K562 (cell line): ENCODE measurements at regions not wholly inside any gene's neighbourhood (a gene's known extent, or its start where the extent isn't known, plus 50 kb on each side); places are given as distances from the start of the nearest gene placed in this dataset.

Experiments used
- MYBL2 ChIP-seq, 2 experiments: fragments of 450-650 bp in 1 of 2; sonication (generic) in 1 of 2; formaldehyde crosslinking in 1 of 2; IDR thresholded peaks; 2 replicates each; pipeline versions ENCODE4 v1.6.1 to v1.8.1; 2017 to 2022; ENCODE audit warnings: borderline replicate concordance in 1 of 2, inconsistent platforms in 1 of 2, low read depth in 1 of 2, mild to moderate bottlenecking in 1 of 2, missing genetic modification reagents in 1 of 2, moderate library complexity in 1 of 2
- POLR2A ChIP-seq: fragments of 450-650 bp; conservative IDR thresholded peaks from 2 replicates; pipeline ENCODE4 v1.6.1; 2016
- TEAD1 ChIP-seq, 2 experiments: fragments of 450-650 bp in 1 of 2; sonication (generic) in 1 of 2; formaldehyde crosslinking; IDR thresholded peaks; 2 replicates each; pipeline versions ENCODE4 v1.4.0 to v1.8.0; 2020 to 2022; ENCODE audit warnings: mild to moderate bottlenecking in 2 of 2, missing genetic modification reagents in 1 of 2
- ZKSCAN8 ChIP-seq: fragments of 200-800 bp; sonication (Bioruptor generic); IDR thresholded peaks from 2 replicates; pipeline ENCODE4 v1.6.1; 2016; ENCODE audit warnings: missing genetic modification characterization, missing compliant biosample characterization

DNA sequence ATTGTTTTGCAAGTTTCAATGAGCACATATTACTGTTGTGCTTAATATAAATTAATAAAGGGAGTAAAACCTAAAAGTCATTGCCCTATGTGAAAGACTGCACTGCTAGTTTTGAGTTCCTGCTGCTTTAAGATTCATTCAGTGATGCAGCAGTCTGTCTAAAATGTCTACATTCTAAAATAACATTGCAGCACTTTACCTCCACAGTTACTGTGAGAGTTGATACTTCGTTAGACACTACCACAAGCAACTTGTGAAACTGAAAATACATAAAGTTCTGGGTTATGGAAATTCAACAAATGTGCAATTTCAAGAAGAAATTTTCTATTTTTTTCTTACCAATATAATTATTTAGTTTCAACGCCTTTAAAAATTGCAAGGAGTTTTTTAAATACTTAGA, 1175.2 kb upstream of the DIAPH2 start:
- no peak for TF ChIP-seq POLR2A
- no peak for TF ChIP-seq MYBL2 (IDR thresholded peaks at IDR 0.05; ENCODE audit: low read depth)
- no peak for TF ChIP-seq MYBL2 (CRISPR knock-in tag; IDR thresholded peaks at IDR 0.05; ENCODE audit: borderline replicate concordance)
- no peak for TF ChIP-seq ZKSCAN8 (CRISPR knock-in tag)
- TF ChIP-seq TEAD1 (CRISPR knock-in tag; IDR thresholded peaks at IDR 0.05): no peak
